ENCODE measurements at regions not wholly inside any gene's neighbourhood (a gene's known extent, or its start where the extent isn't known, plus 50 kb on each side); places are given as distances from the start of the nearest gene placed in this dataset.
"Not testable (repeated sequence)": the region's sequence is repeated elsewhere in the genome, so short reads cannot be mapped to it uniquely, and the experiment has no call there.

DNA sequence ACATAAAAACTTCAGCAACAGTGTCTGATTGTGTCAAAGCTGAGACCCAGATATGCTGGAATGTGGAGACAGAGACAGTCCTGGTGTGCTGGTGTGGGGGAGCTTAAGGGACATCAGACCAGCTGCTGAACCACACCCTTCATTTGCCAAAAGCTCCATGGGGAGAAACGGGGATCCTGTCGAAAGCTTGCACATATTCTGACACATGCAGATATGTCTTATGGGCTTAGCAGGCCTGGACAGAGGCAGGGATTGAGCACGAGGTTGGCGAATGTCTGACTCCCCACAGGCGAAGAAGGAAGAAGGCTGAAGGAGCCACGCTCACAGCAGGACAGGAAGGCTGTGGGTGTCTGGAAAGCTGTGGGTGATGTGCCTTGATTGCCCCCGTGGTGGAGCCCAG lies 72.1 kb upstream of the ACSL1 start:
- Mint-ChIP-seq H3K4me1 (no peaks in the 10 kb centered on the region), H3K27me3 (no peaks in the 10 kb centered on the region), H3K36me3 (no peaks in the 10 kb centered on the region), H3K27ac (no peak overlapping the region), H3K4me3 (no peak overlapping the region), H3K9me3 (no peaks in the 10 kb centered on the region)
- no peak for DNase-seq

DNA sequence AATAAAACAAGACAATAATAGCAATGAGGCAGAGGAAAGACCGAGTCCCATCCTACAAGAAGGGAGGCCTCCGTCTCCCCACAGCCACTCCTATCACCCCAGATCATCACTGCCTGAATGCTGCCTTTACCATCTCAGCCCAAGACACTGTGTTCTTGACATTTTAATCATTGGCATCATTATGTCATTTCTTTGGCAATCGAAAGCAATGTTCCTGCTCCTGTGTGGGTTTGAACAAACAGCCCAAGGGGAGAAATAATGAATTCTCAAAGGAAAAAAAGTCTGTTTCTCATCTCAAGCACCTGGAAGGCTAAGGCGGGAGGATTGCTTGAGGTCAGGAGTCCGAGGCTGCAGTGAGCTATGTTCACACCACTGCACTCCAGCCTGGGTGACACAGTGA lies 73.0 kb upstream of the ACSL1 start:
- no peak overlapping the region for H3K27ac Mint-ChIP-seq
- no peaks in the 10 kb centered on the region for H3K36me3 Mint-ChIP-seq
- H3K9me3 Mint-ChIP-seq: no peaks in the 10 kb centered on the region
- H3K4me3 Mint-ChIP-seq: no peak overlapping the region
- H3K27me3 Mint-ChIP-seq: no peaks in the 10 kb centered on the region
- H3K4me1 Mint-ChIP-seq: no peaks in the 10 kb centered on the region
- DNase-seq: no peak

DNA sequence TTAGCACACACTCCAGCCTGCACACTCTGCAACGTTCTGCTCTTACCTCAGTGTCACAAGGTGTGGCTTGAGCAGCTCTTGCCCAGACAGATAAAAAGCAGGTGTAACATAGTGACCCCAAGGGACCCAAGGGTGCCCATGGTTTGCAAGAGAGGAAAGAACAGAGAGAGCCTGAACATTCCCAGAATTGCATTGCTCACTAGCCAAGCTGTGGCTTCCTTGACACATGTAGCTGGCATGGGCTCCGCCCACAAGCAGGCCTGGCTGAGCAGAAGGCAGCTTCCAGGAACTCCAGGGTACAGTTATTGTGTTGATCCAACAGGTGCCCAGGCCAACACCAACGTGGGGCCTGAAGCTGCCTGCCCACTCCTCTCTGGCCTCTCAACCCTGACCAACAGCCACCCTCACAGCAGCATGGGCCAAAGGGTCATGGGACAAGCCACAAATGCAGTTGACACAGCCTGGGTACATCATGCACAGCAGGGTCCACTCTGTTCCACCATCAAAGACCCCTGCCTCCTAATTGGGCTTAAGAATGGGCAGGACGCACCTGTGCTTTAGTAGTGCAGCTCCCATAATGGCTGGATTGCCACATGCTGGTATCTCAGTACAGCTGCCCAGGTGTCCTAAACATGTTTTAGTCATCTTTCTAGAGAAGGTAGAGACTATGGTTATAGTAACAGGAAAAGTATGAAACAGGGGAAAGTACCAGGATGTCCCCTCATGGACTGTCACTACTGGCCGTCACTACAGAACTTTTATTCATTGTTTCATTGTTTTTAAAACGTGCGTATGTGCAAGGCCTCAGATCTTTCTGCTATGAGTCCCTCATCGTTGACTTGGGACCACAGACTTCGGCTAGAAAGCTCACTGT lies 73.7 kb upstream of the ACSL1 start:
- Mint-ChIP-seq H3K36me3 (no peaks in the 10 kb centered on the region), H3K27me3 (no peaks in the 10 kb centered on the region), H3K4me1 (no peaks in the 10 kb centered on the region), H3K27ac (no peak overlapping the region), H3K4me3 (no peak overlapping the region), H3K9me3 (no peaks in the 10 kb centered on the region)
- no peak for DNase-seq

DNA sequence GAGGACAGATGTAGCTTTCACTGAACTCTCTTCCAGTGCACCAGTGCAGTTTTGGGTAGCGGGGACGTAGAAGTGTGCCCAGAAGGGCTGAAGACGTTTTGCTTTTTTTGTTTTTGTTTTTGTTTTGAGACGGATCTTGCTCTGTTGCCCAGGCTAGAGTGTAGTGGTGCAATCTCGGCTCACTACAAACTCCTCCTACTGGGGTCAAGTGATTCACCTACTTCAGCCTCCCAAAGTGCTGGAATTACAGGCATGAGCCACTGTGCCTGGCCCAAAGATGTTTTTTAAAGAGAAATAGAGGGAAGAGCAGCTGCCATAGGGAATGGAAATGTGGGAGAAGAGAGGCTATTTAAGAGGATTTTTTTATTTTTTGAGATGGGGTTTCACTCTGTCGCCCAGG lies 74.4 kb upstream of the ACSL1 start:
- DNase-seq: no peak
- Mint-ChIP-seq H3K27me3 (no peaks in the 10 kb centered on the region), H3K9me3 (no peaks in the 10 kb centered on the region), H3K4me3 (no peak overlapping the region), H3K36me3 (no peaks in the 10 kb centered on the region), H3K27ac (no peak overlapping the region), H3K4me1 (no peaks in the 10 kb centered on the region)

DNA sequence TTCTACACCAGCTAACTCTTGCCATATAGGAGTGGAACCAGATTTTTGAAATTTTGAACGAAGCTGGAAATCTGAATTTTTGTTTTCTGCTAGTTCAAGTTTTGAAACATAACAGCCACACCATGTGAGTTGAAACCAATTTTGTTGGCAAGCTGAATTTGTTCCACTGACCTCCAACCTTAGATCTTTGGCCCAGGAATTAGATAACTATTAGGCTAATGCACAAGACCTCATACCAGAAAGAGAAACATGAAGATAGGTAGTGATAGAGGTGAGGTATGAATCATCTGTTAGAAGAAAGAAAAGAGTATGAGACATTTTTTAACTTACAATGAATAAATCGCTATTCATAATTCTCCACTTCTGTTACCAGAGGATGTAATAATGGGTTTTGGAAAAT lies 76.8 kb upstream of the ACSL1 start:
- Mint-ChIP-seq H3K27ac (no peak overlapping the region), H3K9me3 (no peaks in the 10 kb centered on the region), H3K4me3 (no peak overlapping the region), H3K4me1 (no peaks in the 10 kb centered on the region), H3K36me3 (no peaks in the 10 kb centered on the region), H3K27me3 (no peaks in the 10 kb centered on the region)
- DNase-seq: no peak

DNA sequence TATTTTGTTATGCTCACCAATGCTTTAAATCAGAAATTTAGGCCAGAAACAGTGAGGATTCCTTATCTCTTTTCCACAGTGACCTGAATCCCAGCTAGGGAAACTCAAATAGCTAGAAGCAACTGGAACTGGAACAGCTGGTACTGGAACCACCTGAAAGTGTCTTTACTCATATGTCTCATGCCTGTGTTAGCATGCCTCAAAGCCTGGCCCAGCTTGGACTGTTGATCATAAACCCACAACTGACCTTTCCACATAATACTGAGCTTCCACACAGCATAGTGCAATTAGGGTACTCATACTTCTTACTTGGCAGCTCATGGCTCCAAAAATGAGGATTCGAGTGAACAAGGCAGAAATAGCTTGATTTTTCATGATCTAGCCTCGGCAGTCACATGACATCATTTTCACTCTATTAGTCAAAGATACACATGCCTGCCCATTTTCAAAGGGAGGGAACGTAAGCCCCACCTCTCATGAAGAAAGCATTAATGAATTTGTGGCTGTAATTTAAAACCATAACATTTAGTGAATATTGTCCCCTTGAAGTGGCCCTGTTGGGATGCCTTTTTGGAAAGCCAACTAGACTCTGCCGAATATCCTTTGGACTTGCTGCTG lies 80.8 kb upstream of the ACSL1 start:
- DNase-seq: no peak
- Mint-ChIP-seq H3K4me3 (no peak overlapping the region), H3K36me3 (no peaks in the 10 kb centered on the region), H3K27ac (no peak overlapping the region), H3K9me3 (peaks cover 1% of the 10 kb centered on the region), H3K27me3 (no peaks in the 10 kb centered on the region), H3K4me1 (peaks cover 3% of the 10 kb centered on the region)

DNA sequence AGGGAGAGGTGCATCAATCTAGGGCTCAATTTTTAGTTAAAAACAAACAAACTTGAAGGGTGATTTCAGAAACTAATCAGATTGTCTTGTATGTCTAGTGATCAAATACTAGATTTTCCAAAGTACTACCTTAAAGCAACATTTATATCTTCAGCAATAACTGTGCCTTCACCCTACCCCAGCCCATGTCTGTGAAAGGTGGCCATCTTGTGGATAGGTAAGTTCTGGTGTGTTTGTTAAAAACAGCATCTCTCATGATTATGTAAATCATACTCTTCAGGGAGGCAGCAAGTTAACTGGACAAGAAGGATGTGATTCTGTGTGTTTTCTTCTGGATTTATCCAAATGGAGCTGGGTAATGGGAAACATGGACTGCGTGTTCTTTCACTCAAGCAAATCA lies 81.4 kb upstream of the ACSL1 start:
- Mint-ChIP-seq H3K27ac (no peak overlapping the region), H3K9me3 (peaks cover 8% of the 10 kb centered on the region), H3K4me1 (peaks cover 3% of the 10 kb centered on the region), H3K27me3 (no peaks in the 10 kb centered on the region), H3K36me3 (no peaks in the 10 kb centered on the region), H3K4me3 (no peak overlapping the region)
- DNase-seq: no peak

DNA sequence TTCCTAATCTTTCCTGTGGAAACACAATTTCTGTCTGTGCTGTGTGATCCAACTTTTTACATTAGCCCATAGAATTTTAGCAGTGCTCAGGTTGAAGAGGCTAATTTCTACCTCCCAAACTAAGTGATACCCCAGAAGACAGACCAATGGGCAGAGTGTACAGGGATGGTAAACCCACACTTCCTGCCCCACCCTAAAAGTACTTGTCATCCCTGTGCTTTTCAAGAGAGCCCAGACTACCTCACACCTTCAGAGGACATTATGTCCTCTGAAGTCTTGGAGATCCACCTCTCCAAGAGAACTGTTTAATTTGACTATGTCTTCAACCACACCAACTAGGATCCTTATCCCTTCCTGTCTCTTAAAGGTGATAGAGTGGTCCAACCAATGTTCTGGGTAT lies 82.0 kb upstream of the ACSL1 start:
- Mint-ChIP-seq H3K27me3 (no peaks in the 10 kb centered on the region), H3K36me3 (no peaks in the 10 kb centered on the region), H3K27ac (no peak overlapping the region), H3K4me1 (peaks cover 3% of the 10 kb centered on the region), H3K4me3 (no peak overlapping the region), H3K9me3 (peaks cover 14% of the 10 kb centered on the region)
- no peak for DNase-seq

DNA sequence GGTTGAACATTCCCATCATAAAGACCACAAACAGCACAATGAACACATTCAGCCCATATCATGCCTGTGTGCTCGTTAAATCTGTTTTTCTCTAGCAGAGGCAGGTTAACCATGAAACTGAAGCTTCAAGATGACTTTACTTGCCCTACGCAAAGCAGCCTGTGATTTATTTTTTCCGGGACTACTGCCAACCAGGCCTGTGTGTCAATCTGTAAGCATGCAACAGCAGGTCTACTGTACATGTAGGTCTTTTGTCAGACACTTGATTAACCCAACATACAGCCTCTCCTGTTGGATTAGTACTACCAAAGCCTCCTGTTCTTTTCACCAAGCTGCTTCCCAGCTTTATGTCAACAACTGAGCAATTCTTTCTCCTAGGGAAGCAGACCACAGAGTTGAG lies 85.5 kb upstream of the ACSL1 start:
- H3K9me3 Mint-ChIP-seq: peaks cover 19% of the 10 kb centered on the region
- peaks cover 3% of the 10 kb centered on the region for H3K36me3 Mint-ChIP-seq
- H3K4me3 Mint-ChIP-seq: no peak overlapping the region
- H3K27ac Mint-ChIP-seq: no peak overlapping the region
- no peak for DNase-seq
- H3K27me3 Mint-ChIP-seq: peaks cover 4% of the 10 kb centered on the region
- H3K4me1 Mint-ChIP-seq: peaks cover 3% of the 10 kb centered on the region

DNA sequence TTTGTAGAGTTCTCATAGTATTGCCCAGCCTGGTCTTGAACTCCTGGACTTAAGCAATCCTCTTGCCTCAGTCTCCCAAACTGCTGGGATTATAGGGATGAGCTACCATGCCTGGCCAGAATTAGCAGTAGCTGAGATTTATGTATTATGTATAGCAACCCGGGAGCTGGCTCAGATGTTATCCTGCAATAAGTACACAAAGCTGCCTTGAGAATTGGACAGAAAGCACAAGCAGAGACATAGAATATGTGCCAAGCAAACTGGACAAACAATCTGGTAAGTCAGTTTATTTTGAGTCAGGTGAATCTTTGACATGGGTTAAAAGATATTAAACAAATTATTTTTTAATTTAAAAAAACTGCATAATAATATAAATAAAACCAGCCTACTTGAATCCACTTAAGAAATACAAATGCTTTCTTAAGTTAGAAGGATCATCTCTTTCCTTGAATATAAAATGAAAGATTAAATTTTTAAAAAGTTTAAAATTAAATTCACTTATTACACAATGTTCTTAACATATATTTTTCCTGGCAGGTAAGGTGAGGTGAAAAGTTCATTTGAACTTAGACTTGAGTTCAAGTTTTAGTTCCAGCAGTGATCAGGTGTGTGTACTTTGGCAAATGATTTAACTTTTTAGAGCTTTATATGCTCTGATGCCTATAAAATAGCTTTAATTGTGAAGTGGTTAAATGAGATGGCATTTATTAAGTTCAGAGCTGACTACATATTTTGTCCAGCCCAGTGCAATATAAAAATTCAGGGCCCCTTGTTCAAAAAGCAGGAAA lies 87.8 kb upstream of the ACSL1 start:
- DNase-seq: no peak
- Mint-ChIP-seq H3K27ac (no peak overlapping the region), H3K36me3 (peaks cover 3% of the 10 kb centered on the region), H3K9me3 (peaks cover 21% of the 10 kb centered on the region), H3K27me3 (peaks cover 4% of the 10 kb centered on the region), H3K4me3 (no peak overlapping the region), H3K4me1 (no peaks in the 10 kb centered on the region)

DNA sequence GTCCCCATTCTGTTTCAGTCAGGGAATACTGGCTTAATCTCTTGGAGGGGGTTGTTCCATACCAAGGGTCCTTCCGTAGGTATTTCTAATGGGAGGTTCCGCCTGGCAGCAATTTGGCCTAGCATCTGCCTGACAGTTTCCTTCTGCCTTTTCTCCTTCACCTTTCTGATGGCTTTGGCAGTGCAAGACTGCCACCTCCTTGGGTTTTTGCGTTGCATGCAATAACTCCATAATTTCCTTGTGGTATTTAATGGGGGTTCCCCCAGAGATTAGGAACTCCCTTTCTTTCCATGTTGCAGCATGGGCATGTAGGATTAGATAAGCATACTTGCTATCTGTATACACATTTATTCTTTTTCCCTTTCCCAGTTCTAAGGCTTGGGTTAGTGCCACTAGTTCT lies 93.0 kb upstream of the ACSL1 start:
- H3K27ac Mint-ChIP-seq, H3K36me3 Mint-ChIP-seq, H3K27me3 Mint-ChIP-seq, H3K9me3 Mint-ChIP-seq, H3K4me1 Mint-ChIP-seq, H3K4me3 Mint-ChIP-seq, DNase-seq: not testable (repeated sequence)

DNA sequence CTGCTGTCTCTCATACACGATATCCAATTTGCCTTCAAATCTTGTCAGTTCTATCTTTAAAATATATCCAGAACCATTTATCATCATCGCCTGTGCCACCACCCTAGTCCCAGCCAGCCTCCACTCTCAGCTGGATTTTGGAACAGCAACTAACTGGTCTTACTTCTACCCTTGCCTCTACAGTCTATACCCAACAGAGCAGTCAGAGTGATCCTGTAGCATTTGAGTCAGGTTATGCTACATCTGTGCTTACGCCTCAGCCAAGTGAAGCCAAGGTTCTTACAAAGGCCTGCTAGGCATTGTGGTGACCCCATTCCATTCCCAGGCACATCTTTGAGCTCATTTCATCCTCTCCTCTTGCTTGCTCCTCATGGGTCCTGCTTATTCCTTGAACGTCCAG lies 95.7 kb upstream of the ACSL1 start:
- Mint-ChIP-seq H3K9me3 (peaks cover under 1% of the 10 kb centered on the region), H3K36me3 (no peaks in the 10 kb centered on the region), H3K27ac (no peak overlapping the region), H3K27me3 (no peaks in the 10 kb centered on the region), H3K4me1 (no peaks in the 10 kb centered on the region), H3K4me3 (no peak overlapping the region)
- DNase-seq: no peak

DNA sequence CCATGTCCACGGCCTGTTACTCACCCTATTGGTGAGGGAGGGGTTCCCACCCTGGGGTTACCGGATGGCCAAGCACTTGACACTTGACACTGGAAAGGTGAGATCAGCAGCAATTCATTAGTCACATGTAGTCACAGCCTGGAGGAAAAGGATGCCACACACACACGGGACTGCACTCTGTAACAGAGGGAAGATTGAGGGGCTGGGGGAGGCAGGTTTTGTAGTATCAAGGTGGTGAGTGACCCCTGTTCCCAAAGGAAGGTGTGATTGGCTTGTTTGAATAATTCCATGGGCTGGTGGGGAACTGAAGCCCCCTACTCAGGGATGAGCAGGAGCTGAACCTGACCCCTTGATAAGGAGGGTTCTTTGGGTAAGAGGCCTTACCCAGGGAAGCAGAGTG lies 96.0 kb upstream of the HELT start:
- H3K27ac Mint-ChIP-seq: no peak overlapping the region
- no peak overlapping the region for H3K4me3 Mint-ChIP-seq
- no peaks in the 10 kb centered on the region for H3K27me3 Mint-ChIP-seq
- DNase-seq: no peak
- H3K9me3 Mint-ChIP-seq: peaks cover 4% of the 10 kb centered on the region
- no peaks in the 10 kb centered on the region for H3K36me3 Mint-ChIP-seq
- no peaks in the 10 kb centered on the region for H3K4me1 Mint-ChIP-seq

DNA sequence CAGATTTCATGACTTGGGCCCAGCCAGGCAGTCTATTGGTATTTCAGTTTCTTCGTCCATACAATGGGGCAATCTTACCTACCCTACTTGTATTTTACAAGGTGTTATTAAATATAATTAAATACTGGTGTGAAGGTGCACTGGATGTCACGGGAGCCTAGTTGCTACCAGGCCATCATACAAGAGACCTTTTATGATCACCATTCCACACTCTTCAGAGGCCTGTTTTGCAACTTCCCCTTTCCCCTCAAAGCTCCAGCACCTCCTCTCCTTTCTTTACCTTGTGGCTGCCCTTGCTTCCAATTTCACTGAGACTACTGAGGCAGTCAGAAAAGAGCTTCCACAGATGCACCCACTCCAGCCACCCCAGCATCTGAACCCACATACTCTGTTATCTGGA lies 93.8 kb upstream of the HELT start:
- no peak for DNase-seq
- H3K9me3 Mint-ChIP-seq: peaks cover 14% of the 10 kb centered on the region
- no peak overlapping the region for H3K27ac Mint-ChIP-seq
- no peaks in the 10 kb centered on the region for H3K4me1 Mint-ChIP-seq
- no peaks in the 10 kb centered on the region for H3K27me3 Mint-ChIP-seq
- no peak overlapping the region for H3K4me3 Mint-ChIP-seq
- H3K36me3 Mint-ChIP-seq: no peaks in the 10 kb centered on the region

DNA sequence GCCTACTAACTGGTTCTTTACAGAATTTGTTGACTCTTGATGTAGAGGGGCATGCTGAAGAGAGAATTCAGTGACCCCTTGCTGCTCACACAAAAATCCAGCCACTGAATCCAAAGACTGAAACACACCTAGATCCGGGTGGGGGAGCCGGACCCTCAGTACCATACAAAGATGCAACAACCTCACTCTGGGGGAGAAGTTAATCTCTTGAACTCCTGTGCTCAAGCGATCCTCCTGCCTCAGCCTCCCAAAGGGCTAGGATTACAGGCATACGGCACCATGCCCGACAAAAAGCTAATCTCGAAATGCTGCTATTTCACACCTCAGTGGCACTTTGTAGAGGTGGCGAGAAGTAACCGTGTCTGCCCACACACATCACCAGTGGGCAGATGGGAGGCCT lies 88.8 kb upstream of the HELT start:
- Mint-ChIP-seq H3K9me3 (peaks cover 14% of the 10 kb centered on the region), H3K27ac (no peak overlapping the region), H3K27me3 (no peaks in the 10 kb centered on the region), H3K4me1 (peaks cover 2% of the 10 kb centered on the region), H3K4me3 (no peak overlapping the region), H3K36me3 (no peaks in the 10 kb centered on the region)
- no peak for DNase-seq
